Hepatocyte (in vitro differentiated cells): ENCODE measurements at regions not wholly inside any gene's neighbourhood (a gene's known extent, or its start where the extent isn't known, plus 50 kb on each side); places are given as distances from the start of the nearest gene placed in this dataset.

Source experiments
- DNase-seq: peaks from one replicate; pipeline ENCODE4 v3.0.0-alpha.2; 2016; ENCODE audit warnings: low spot score
- H2AFZ ChIP-seq: fragments of 200-600 bp; sonication (generic); 2 replicates; pipeline ENCODE4 v1.6.0; 2016; ENCODE audit warnings: antibody characterized with exemption, mild to moderate bottlenecking
- H3K27ac ChIP-seq: fragments of 200-600 bp; sonication (generic); 2 replicates; pipeline ENCODE4 v1.5.1; 2016; ENCODE audit warnings: mild to moderate bottlenecking
- H3K27me3 ChIP-seq: fragments of 200-600 bp; sonication (generic); 2 replicates; pipeline ENCODE4 v1.6.1; 2016
- H3K36me3 ChIP-seq: fragments of 200-600 bp; sonication (generic); replicated peaks from 2 replicates; pipeline ENCODE4 v1.5.1; 2016; ENCODE audit warnings: low read depth; ENCODE audit not compliant: insufficient read depth
- H3K4me1 ChIP-seq: fragments of 200-600 bp; sonication (generic); 2 replicates; pipeline ENCODE4 v1.5.1; 2016; ENCODE audit warnings: mild to moderate bottlenecking, moderate library complexity; ENCODE audit not compliant: insufficient read depth
- H3K4me2 ChIP-seq: fragments of 200-600 bp; sonication (generic); 2 replicates; pipeline ENCODE4 v1.6.0; 2016
- H3K4me3 ChIP-seq: fragments of 200-600 bp; sonication (generic); 2 replicates; pipeline ENCODE4 v1.5.1; 2016; ENCODE audit warnings: mild to moderate bottlenecking
- H3K79me2 ChIP-seq: fragments of 200-600 bp; sonication (generic); 2 replicates; pipeline ENCODE4 v1.6.0; 2017; ENCODE audit warnings: mild to moderate bottlenecking
- H3K9me2 ChIP-seq: fragments of 200-600 bp; sonication (generic); replicated peaks from 2 replicates; pipeline ENCODE4 v1.6.0; 2017; ENCODE audit warnings: mild to moderate bottlenecking; ENCODE audit not compliant: insufficient read depth
- H3K9me3 ChIP-seq: fragments of 200-600 bp; sonication (generic); 2 replicates; pipeline ENCODE4 v1.5.1; 2016; ENCODE audit warnings: low read depth, mild to moderate bottlenecking
- H4K20me1 ChIP-seq: fragments of 200-600 bp; sonication (generic); 2 replicates; pipeline ENCODE4 v1.6.0; 2016; ENCODE audit warnings: mild to moderate bottlenecking; ENCODE audit not compliant: insufficient read depth, poor library complexity, severe bottlenecking
- CTCF ChIP-seq: fragments of 200-600 bp; sonication (generic); IDR thresholded peaks from 2 replicates; pipeline ENCODE4 v1.5.1; 2016; ENCODE audit warnings: antibody characterized with exemption, mild to moderate bottlenecking; ENCODE audit not compliant: poor library complexity
- EZH2 ChIP-seq: fragments of 200-600 bp; sonication (generic); IDR thresholded peaks from 2 replicates; pipeline ENCODE4 v1.6.1; 2016; ENCODE audit warnings: antibody characterized with exemption, mild to moderate bottlenecking, borderline replicate concordance
- EZH2phosphoT487 ChIP-seq: fragments of 200-600 bp; sonication (generic); IDR thresholded peaks from one replicate; pipeline ENCODE4 v1.6.1; 2018; ENCODE audit warnings: antibody characterized with exemption, mild to moderate bottlenecking, low read depth, moderate library complexity; ENCODE audit not compliant: unreplicated experiment, severe bottlenecking
- WGBS: methylation state at CpG from one replicate; pipeline ENCODE4 v1.1.6; 2016; ENCODE audit warnings: low lambda C conversion rate; ENCODE audit errors: missing lambda C conversion rate; 5-methylcytosine and 5-hydroxymethylcytosine counted together

GRCh38 chr2:19757586-19757985 is 144.2 kb downstream of the TTC32 start:
- H4K20me1 ChIP-seq = no peaks in the 10 kb centered on the region
- H2AFZ ChIP-seq = no peak overlapping the region
- no peak for TF ChIP-seq EZH2
- H3K4me2 ChIP-seq = no peak overlapping the region
- H3K27me3 ChIP-seq = no peaks in the 10 kb centered on the region
- H3K27ac ChIP-seq = no peak overlapping the region
- 77% methylated on average over 3 of the region's 3 CpGs for WGBS
- H3K9me3 ChIP-seq = no peaks in the 10 kb centered on the region
- H3K36me3 ChIP-seq = no peaks in the 10 kb centered on the region
- H3K4me3 ChIP-seq = no peak overlapping the region
- peaks cover under 1% of the 10 kb centered on the region for H3K4me1 ChIP-seq
- H3K79me2 ChIP-seq = no peaks in the 10 kb centered on the region
- DNase-seq = no peak
- H3K9me2 ChIP-seq = no peaks in the 10 kb centered on the region

- Histone ChIP-seq H2AFZ (no peak overlapping the region), H4K20me1 (no peaks in the 10 kb centered on the region), H3K9me2 (no peaks in the 10 kb centered on the region), H3K4me3 (no peak overlapping the region), H3K36me3 (no peaks in the 10 kb centered on the region), H3K27ac (no peak overlapping the region), H3K4me1 (peaks cover 6% of the 10 kb centered on the region), H3K4me2 (no peak overlapping the region), H3K9me3 (no peaks in the 10 kb centered on the region), H3K79me2 (no peaks in the 10 kb centered on the region), H3K27me3 (no peaks in the 10 kb centered on the region)
- no peak for DNase-seq
- 77% methylated on average over 10 of the region's 10 CpGs for WGBS
- no peak for TF ChIP-seq EZH2
- TF ChIP-seq EZH2phosphoT487 = no peak
- no peak for TF ChIP-seq CTCF
Observed at GRCh38 chr2:19754907-19755306, 146.9 kb downstream of the TTC32 start.

- H3K9me3 ChIP-seq = no peaks in the 10 kb centered on the region
- H3K36me3 ChIP-seq = no peaks in the 10 kb centered on the region
- no peak for TF ChIP-seq EZH2
- TF ChIP-seq CTCF = no peak
- TF ChIP-seq EZH2phosphoT487 = no peak
- no peaks in the 10 kb centered on the region for H3K9me2 ChIP-seq
- no peak overlapping the region for H3K27ac ChIP-seq
- WGBS = 97% methylated on average over 2 of the region's 2 CpGs
- no peaks in the 10 kb centered on the region for H3K27me3 ChIP-seq
- no peak overlapping the region for H3K4me2 ChIP-seq
- no peak overlapping the region for H3K4me3 ChIP-seq
- no peak for DNase-seq
- peaks cover 6% of the 10 kb centered on the region for H3K4me1 ChIP-seq
- no peaks in the 10 kb centered on the region for H3K79me2 ChIP-seq
- H4K20me1 ChIP-seq = no peaks in the 10 kb centered on the region
- no peak overlapping the region for H2AFZ ChIP-seq
Observed at GRCh38 chr2:19753818-19754217, 148.0 kb downstream of the TTC32 start.

DNA sequence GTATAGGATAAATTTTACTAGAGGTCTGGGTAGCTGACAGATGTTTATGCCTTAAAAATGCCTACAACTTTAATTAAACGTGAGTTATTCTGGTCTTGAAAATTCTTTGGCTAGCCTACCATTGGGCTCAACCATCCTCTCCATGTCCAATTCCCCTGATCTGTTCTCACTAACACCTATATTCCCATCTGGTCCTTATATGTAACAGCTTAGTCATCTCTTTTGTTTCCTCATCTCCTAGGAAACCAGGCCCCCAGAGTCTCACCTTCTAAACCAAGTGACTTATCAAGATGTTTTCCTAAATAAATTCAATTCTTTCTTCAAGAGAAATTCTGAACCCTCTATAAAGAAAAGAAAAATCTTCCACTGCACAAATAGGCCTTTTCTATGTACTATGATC is 148.5 kb downstream of the TTC32 start:
- Histone ChIP-seq H3K27ac (no peak overlapping the region), H2AFZ (no peak overlapping the region), H3K36me3 (no peaks in the 10 kb centered on the region), H3K4me1 (peaks cover 6% of the 10 kb centered on the region), H3K79me2 (no peaks in the 10 kb centered on the region), H3K4me2 (no peak overlapping the region), H3K9me3 (no peaks in the 10 kb centered on the region), H3K27me3 (no peaks in the 10 kb centered on the region), H3K4me3 (no peak overlapping the region), H3K9me2 (no peaks in the 10 kb centered on the region), H4K20me1 (no peaks in the 10 kb centered on the region)
- 83% methylated on average over 1 of the region's 1 CpG for WGBS
- no peak for TF ChIP-seq EZH2
- TF ChIP-seq CTCF = no peak
- no peak for TF ChIP-seq EZH2phosphoT487
- DNase-seq = no peak
